T-helper 1 cell (primary cell): ENCODE measurements at regions not wholly inside any gene's neighbourhood (a gene's known extent, or its start where the extent isn't known, plus 50 kb on each side); places are given as distances from the start of the nearest gene placed in this dataset.
"Not testable (repeated sequence)": the region's sequence is repeated elsewhere in the genome, so short reads cannot be mapped to it uniquely, and the experiment has no call there.

Experiments used
- DNase-seq, 5 donors: peaks; one replicate each; pipeline ENCODE4 v3.0.0-alpha.2; 2012 to 2020

DNA sequence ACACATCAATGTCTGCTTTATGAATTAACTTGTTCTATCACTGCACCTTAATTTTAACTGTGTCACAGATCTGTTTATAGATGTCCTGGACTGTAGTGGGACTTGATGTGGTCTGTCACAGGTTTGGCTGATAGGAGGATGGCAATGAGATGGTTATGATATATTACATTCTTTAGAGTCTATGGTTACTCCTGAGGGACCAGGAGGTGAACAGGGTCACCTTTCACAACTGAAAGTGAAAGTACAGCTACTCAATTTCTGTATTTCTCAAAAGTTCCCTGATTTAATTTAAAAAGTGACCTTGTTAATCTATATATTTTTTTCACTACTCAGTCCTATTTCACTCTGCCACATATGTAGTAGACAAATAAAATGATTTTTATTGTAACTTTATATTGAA, 1284.1 kb upstream of the GYPC start:
- no peak for DNase-seq

DNA sequence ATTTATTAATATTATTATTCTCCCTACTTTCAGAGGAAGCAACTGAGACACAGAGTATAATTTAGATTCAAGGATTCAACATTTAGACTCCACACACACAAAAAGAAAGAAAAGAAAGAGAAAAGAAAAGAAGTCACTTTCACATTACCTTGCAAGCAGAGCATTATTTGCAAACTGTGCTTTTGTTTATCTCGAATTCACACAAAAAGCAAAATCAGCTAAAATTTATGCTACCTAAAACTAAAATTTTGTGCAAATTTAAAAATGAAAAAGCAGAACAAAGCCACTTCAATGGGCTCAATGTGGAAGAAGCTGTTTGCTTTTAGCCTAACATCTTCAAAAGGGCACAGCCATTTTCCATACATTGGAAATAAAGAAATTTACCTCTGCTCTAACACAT, 1282.7 kb upstream of the GYPC start:
- no peak for DNase-seq

DNA sequence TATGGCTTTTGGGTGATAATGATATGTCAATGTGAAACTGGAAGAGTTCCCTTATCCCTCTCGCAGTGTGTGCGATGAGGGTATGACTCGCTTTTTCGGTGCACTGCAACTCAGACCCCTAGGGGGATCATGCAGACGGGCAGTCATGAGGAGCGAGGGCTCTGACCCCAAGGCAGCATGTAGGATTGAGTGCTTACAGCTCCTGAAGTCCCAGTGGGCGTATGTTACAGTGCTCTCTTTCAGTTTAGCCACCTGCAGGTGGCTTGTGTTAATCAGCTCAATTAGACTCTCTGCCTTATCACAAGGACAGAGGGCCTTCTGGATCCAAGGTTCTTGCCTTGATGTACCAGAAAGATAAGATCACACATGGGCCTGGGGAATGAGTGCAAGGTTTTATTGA, 1269.9 kb upstream of the GYPC start:
- no peak for DNase-seq

GRCh38 chr2:125397535-125398251, 1258.3 kb upstream of the GYPC start:
- no peak for DNase-seq

GRCh38 chr2:125398738-125399524, 1257.0 kb upstream of the GYPC start:
- DNase-seq, result no peak

- DNase-seq, result no peak
These were observed 1250.1 kb upstream of the GYPC start for GRCh38 chr2:125405816-125406215.

DNA sequence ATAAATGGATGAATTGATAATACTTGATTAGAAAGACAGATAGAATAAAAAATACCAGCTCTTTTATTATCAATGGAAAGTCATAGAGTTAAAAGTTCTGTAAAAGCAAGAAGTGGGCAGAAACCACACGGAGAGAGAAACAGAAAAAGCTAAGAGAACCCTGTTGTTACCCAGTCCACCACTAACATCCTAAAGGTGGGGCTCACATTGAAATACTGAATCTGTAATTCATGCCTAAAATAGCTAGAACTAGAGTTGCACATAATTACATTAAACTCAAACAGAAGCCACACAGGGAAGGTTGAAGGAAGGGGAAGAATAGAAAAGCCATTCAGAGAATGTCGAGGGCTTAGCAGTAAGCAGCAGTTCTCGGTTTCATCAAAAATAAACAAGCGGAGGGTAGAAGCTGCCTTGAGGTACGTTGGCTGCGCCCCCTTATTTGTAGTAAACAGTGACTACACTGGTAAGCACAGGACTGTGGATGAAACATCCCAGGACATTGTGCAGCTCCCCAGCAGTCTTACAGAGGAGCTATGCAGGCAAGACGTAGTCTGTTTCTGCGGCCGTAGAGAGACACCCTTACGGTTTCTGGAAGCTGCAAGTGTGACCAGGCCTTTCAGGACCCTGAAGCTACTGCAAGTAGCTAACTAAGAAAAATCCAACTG, 1247.0 kb upstream of the GYPC start:
- no peak for DNase-seq

- DNase-seq, result no peak
These were observed 1237.5 kb upstream of the GYPC start for GRCh38 chr2:125418483-125418882.

DNA sequence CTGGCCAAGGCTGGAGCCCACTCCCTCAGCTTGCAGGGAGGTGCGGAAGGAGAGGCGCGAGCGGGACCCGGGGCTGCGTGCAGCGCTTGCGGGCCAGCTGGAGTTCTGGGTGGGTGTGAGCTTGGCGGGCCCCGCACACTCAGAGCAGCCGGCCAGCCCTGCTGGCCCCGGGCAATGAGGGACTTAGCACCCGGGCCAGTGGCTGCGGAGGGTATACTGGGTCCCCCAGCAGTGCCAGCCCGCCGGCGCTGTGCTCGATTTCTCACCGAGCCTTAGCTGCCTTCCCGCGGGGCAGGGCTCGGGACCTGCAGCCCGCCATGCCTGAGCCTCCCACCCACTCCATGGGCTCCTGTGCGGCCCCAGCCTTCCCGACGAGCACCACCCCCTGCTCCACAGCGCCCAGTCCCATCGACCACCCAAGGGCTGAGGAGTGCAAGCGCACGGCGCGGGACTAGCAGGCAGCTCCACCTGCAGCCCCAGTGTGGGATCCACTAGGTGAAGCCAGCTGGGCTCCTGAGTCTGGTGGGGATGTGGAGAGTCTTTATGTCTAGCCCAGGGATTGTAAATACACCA, 1233.7 kb upstream of the GYPC start:
- not testable (repeated sequence) for DNase-seq

- DNase-seq, result no peak
These were observed 1231.6 kb upstream of the GYPC start for GRCh38 chr2:125424266-125424785.

DNA sequence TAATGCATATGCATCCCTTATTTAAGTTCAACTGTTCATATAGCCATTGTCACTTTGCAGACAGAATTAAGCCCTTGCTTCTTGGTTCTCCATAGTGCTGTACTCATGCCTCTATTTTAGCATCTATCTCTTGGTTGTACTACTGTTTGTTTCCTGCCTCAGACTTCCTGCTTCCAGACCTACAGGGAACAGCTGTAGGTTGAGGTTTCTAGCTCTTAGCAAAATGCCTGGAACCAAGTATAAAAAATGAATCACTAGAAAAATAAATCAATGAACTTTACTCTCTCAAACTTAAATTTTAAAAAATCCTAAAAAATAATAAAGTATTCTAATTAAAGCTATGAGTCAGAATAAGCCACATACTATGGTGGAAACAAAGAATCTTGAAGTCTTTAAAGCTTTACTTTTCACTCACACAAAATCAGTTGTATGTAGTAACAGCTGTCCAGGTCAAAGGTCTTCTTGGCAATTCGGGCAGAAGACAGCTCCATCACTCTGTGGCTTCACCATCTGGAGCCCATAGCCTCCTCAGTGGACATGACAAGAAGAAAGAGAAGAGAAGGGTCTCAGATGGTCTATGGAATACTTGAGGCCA, 1228.1 kb upstream of the GYPC start:
- DNase-seq, result no peak

- DNase-seq, result no peak
These were observed 1211.9 kb upstream of the GYPC start for GRCh38 chr2:125444106-125444505.

DNA sequence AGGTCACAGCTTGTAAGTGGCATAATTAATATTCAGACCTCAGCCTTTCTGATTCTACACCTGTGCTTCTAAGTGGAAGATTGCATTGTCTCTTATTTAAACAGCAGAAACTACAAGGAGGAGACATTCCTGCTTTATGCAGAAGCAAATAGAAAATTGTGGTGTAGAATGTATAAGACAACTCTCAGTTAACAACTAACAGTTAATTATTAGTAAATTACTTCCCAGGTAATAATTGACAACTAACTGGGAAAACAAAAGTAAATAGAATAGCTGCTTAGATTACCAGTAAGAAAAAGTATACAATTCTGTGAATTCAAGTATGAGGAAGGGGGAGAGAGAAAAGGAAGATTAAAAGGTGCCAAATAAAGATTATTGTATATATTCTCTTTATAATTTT, 1210.5 kb upstream of the GYPC start:
- no peak for DNase-seq

DNA sequence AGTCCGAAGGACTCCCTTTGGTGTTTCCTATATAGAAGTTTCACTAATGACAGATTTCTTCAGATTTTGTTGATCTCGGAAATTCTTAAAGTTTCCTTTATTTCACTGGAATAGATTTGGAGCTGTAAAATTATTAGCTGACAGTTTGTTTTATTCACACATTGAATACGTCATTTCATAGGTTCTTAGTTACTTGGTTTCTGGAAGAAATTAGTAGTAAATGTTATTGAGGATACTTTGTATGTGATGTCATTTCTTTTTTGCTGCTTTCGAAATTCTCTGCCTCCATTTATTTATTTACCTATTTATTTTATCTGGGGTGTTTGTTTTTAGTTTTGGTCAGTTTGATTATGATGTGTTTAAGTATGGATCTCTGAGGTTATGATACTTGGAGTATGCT, 1205.9 kb upstream of the GYPC start:
- no peak for DNase-seq

DNA sequence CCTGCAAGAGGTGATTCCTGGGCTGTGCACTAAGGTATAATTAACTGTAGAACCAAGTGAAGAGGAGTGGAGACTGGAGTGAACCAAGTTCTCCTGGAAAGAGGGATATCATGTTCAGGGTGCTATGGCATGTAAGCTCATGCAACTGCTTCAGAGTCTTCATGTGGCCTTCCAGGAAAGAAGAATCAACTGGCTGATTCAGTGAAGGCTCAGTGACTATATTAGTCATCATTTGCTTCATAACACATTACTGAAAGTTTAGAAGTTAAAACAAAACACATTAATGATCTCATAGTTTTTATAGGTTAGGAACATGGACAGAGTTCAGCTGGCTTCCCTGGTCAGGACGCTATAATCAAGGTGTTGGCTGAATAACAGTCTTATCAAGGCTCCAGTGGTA, 1200.8 kb upstream of the GYPC start:
- DNase-seq, result no peak

DNA sequence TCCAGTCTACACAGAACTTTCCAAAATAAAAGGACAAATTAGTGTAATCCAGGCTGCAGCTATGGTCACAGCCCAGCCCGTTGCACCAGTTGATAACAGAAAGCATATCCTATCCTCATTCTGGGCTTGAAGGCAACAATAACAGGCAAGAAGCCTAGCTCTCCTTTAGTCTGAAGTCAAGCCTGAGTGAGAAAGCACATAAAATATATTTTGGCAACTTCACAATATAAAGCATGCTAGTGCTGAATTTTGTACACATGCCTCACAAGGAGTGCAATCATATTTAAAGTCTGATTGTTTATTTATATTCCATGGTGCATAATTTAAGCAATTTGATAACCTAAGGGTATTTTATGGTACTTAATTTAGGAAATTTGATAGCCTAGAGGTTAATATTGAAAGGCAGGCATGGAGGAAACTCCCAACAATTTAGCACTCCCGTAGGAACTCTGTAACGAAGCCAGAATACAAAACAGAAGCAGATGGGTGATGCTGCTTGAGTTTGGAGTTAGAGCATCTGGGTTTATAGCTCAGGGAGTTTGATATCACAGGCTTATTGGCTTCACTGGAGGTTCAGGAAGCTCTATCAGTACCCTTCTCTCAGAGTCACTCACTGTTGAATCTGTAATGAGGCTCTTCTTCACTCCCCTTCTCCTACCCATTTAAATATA, 1199.1 kb upstream of the GYPC start:
- DNase-seq, result no peak

GRCh38 chr2:125471963-125472362, 1184.0 kb upstream of the GYPC start:
- DNase-seq, result no peak

GRCh38 chr2:125479143-125479636, 1176.8 kb upstream of the GYPC start:
- no peak for DNase-seq

- no peak for DNase-seq
These were observed 1165.7 kb upstream of the GYPC start for GRCh38 chr2:125490308-125490707.

DNA sequence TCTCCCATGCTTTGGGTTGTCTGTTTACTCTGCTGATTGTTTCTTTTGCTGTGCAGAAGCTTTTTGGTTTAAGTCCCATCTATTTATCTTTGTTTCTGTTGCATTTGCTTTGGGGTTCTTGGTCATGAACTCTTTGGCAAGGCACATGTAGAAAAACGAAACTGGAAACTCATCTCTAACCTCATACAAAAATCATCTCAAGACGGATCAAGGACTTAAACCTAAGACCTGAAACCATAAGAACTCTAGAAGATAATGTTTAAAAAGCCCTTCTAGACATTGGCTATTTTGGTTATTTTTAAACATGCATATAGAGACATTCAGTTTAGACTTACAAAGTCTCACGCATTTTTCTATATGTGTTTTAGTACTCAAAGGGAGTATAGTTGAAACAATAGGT, 1164.3 kb upstream of the GYPC start:
- DNase-seq, result no peak

- DNase-seq, result no peak
These were observed 1143.6 kb upstream of the GYPC start for GRCh38 chr2:125512313-125512712.

DNA sequence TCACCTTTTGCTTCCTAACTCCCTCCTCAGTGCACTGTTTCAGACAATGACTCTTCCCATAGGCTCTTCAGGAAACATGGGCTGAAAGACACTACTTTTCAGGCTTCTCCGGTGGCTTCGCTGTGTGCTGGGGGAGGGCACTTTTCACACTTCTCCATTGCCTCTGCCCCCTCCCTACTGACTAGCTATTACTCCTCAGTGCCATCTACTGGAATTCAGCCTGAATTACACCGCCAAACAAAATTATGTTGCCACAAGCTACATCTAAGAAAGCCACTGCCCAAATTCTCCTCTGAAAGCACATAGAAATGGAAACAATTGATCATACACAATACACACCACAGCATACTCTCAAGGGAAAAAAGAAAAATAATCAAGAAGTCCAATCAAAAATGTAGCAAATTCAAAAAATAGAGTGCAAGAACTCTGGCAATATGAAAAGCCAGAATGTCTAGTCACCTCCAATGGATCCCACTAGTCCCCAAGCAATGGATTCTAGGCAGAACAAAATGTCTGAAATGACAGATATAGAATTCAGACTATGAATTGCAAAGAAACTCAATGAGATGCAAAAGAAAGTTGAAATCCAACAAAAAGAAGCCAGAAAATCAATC, 1139.4 kb upstream of the GYPC start:
- DNase-seq, result no peak
